A673 (cell line): ENCODE measurements at regions not wholly inside any gene's neighbourhood (a gene's known extent, or its start where the extent isn't known, plus 50 kb on each side); places are given as distances from the start of the nearest gene placed in this dataset.

Source experiments
- BruUV-seq: library from RNA; stranded (reverse); fragments of 400-500 nt; replicated peaks from 2 replicates; lab custom pipeline; 2021; lab: Mats Ljungman, UMichigan
- CTCF ChIA-PET: fragments of 300-600 bp; sonication (Branson Sonifier 250); formaldehyde crosslinking; loops from one replicate; lab custom pipeline; 2022; ENCODE audit warnings: antibody characterized with exemption; lab: Charles Lee
- POLR2A ChIA-PET: fragments of 300-600 bp; sonication (Branson Sonifier 250); formaldehyde crosslinking; loops from one replicate; lab custom pipeline; 2022; ENCODE audit warnings: antibody characterized with exemption; ENCODE audit not compliant: low non-redundant PET; lab: Charles Lee
- DNase-seq: peaks from one replicate; pipeline ENCODE4 v3.0.0-alpha.2; 2015; ENCODE audit warnings: low spot score
- H3K27ac ChIP-seq: fragments of 200-600 bp; sonication (generic); 2 replicates; pipeline ENCODE4 v1.5.1; 2016; ENCODE audit warnings: mixed run types, low read depth, mild to moderate bottlenecking, mixed read lengths, antibody characterized with exemption, low read length; ENCODE audit not compliant: poor library complexity, severe bottlenecking
- H3K27me3 ChIP-seq: fragments of 200-600 bp; sonication (generic); replicated peaks from 2 replicates; pipeline ENCODE4 v1.6.1; 2017; ENCODE audit warnings: mixed run types, low read depth, mild to moderate bottlenecking, mixed read lengths, antibody characterized with exemption, low read length; ENCODE audit not compliant: insufficient read depth, poor library complexity
- H3K36me3 ChIP-seq: fragments of 200-600 bp; sonication (generic); 2 replicates; pipeline ENCODE4 v1.6.1; 2016; ENCODE audit warnings: mixed run types, mild to moderate bottlenecking, mixed read lengths, antibody characterized with exemption, low read length; ENCODE audit not compliant: insufficient read depth, poor library complexity, severe bottlenecking
- H3K4me1 ChIP-seq: fragments of 200-600 bp; sonication (generic); 2 replicates; pipeline ENCODE4 v1.6.1; 2017; ENCODE audit warnings: mixed run types, mild to moderate bottlenecking, mixed read lengths, antibody characterized with exemption, low read length; ENCODE audit not compliant: insufficient read depth, poor library complexity, severe bottlenecking
- H3K4me3 ChIP-seq: fragments of 200-600 bp; sonication (generic); 2 replicates; pipeline ENCODE4 v1.5.1; 2016; ENCODE audit warnings: low read depth, mixed run types, mild to moderate bottlenecking, mixed read lengths, low read length; ENCODE audit not compliant: poor library complexity, severe bottlenecking
- H3K9me3 ChIP-seq: fragments of 200-600 bp; sonication (generic); 2 replicates; pipeline ENCODE4 v1.6.1; 2016; ENCODE audit warnings: mixed run types, low read depth, mild to moderate bottlenecking, mixed read lengths, antibody characterized with exemption, low read length; ENCODE audit not compliant: poor library complexity, severe bottlenecking
- CTCF ChIP-seq: fragments of 300-800, 200-600 bp; sonication (generic); conservative IDR thresholded peaks from 2 replicates; pipeline ENCODE4 v1.5.1; 2017; ENCODE audit warnings: low read depth, mild to moderate bottlenecking, antibody characterized with exemption, low read length, moderate library complexity, mixed read lengths
- EZH2 ChIP-seq: fragments of 200-600 bp; sonication (generic); IDR thresholded peaks from 2 replicates; pipeline ENCODE4 v1.6.1; 2017; ENCODE audit warnings: borderline replicate concordance, low read depth, mild to moderate bottlenecking, mixed read lengths, antibody characterized with exemption, low read length; ENCODE audit not compliant: poor library complexity, severe bottlenecking
- intact Hi-C: fragments of 100-400 bp; cut with micrococcal nuclease; formaldehyde crosslinking; loops from one replicate; pipeline ENCODE4 v1.10.0; 2022; ENCODE audit not compliant: unreplicated experiment

GRCh38 chr15:93317772-93318171, 228.8 kb upstream of the RGMA start:
- H3K27me3 ChIP-seq, result no peaks in the 10 kb centered on the region
- no peak for DNase-seq
- no TSS peak for BruUV-seq
- ChIA-PET CTCF (no interaction called here), POLR2A (no interaction called here)
- no peak overlapping the region for H3K4me3 ChIP-seq
- H3K4me1 ChIP-seq, result no peaks in the 10 kb centered on the region
- no peak overlapping the region for H3K27ac ChIP-seq
- H3K9me3 ChIP-seq, result no peaks in the 10 kb centered on the region
- intact Hi-C loops, result no loop called here
- TF ChIP-seq CTCF, result no peak
- no peak for TF ChIP-seq EZH2
- no peaks in the 10 kb centered on the region for H3K36me3 ChIP-seq

GRCh38 chr15:93314245-93314644, 225.2 kb upstream of the RGMA start:
- no TSS peak for BruUV-seq
- TF ChIP-seq EZH2, result no peak
- TF ChIP-seq CTCF, result no peak
- no peaks in the 10 kb centered on the region for H3K9me3 ChIP-seq
- H3K4me1 ChIP-seq, result no peaks in the 10 kb centered on the region
- CTCF ChIA-PET, result no interaction called here
- H3K27ac ChIP-seq, result no peak overlapping the region
- POLR2A ChIA-PET, result no interaction called here
- H3K36me3 ChIP-seq, result no peaks in the 10 kb centered on the region
- intact Hi-C loops, result no loop called here
- DNase-seq, result no peak
- no peaks in the 10 kb centered on the region for H3K27me3 ChIP-seq
- H3K4me3 ChIP-seq, result no peak overlapping the region

DNA sequence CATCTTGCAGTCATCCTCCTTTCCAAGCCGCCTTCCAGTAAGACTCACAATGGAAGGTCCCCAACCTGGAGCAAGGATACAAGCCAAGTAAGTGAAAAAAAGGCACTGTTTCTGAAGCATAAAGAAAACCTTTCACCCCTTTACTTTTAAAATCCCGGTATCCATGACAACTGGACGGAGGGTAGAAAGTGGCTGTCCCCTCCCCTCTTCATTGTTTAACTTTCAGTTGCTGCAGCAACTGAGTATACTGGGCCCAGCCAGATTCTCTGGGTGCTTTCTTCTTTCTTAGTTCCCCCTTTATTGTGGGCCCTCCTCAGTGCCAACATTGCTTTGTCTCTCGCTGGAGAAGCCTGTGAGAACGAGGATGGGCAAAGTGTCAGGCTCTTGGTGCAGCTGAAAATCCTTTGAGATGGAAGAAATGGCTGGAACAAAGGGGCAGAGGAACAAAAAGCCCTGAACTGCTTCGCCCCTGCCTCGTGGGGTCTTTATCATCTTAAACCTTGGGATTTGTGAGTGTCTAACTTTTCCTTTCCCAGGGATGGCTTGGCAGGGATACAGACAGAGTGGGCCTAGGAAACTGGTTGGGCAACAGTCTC, 224.0 kb upstream of the RGMA start:
- intact Hi-C loops, result no loop called here
- Histone ChIP-seq H3K36me3 (no peaks in the 10 kb centered on the region), H3K9me3 (no peaks in the 10 kb centered on the region), H3K27ac (no peak overlapping the region), H3K27me3 (no peaks in the 10 kb centered on the region), H3K4me1 (no peaks in the 10 kb centered on the region), H3K4me3 (no peak overlapping the region)
- BruUV-seq, result no TSS peak
- ChIA-PET POLR2A (interaction anchor here (0.6 kb wide), 1 partner anchor 16 kb away, joined by 3 read pairs; no protein-coding TSS in a partner anchor), CTCF (no interaction called here)
- TF ChIP-seq CTCF (no peak), EZH2 (no peak)
- DNase-seq, result no peak
